CD4-positive, alpha-beta T cell treated with Interleukin-12 subunit alpha and Interleukin-12 subunit beta, for 1 hour (primary cell): ENCODE measurements at regions not wholly inside any gene's neighbourhood (a gene's known extent, or its start where the extent isn't known, plus 50 kb on each side); places are given as distances from the start of the nearest gene placed in this dataset.

ENCODE experiments used
- DNase-seq: peaks from one replicate; pipeline ENCODE4 v3.0.0-alpha.2; 2020

- DNase-seq = no peak
Observed at GRCh38 chr11:37560346-37560745, 962.3 kb upstream of the RAG2 start.

GRCh38 chr11:37558619-37559210 lies 960.7 kb upstream of the RAG2 start:
- DNase-seq = no peak

DNA sequence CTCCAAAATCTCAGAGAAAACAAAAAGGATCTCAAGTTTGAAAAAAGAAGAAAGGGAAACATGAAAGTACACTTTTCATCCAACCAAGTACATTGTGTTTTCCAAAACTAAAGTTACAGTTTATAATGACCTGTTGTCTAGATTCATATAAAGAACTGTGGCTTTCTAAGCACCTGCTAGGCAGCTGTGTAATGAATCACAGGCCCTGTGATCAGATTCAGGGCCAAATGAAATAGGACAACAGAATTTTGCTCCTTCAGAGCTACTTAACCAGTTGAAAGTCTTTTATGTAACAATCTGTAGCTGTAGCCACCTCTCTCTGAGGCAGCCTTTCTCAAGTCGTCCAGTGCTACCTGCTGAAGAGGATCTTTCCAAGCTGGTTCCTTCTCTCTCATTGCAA lies 960.0 kb upstream of the RAG2 start:
- DNase-seq = no peak

DNA sequence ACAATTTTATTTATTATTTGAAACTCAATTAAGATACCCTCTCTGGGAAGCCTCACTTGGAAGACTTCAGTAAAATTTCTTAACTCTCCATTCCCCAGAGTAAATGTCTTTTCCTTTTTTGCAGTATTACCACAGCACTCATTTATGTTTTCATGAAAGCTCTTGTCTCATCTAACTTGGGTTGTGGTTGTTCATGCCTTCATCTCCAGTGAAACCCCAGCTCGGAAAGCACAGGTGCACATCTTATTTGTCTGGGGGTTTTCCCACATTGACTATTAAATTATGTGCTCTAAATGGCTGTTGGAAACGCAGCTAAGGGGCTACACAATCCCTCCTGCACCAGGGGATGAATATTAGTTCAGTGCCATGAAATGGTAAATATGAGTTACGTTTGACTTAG lies 954.2 kb upstream of the RAG2 start:
- DNase-seq = no peak

- DNase-seq = no peak
Observed at GRCh38 chr11:37544491-37544890, 946.5 kb upstream of the RAG2 start.

GRCh38 chr11:37533830-37534229 lies 935.8 kb upstream of the RAG2 start:
- DNase-seq = no peak

DNA sequence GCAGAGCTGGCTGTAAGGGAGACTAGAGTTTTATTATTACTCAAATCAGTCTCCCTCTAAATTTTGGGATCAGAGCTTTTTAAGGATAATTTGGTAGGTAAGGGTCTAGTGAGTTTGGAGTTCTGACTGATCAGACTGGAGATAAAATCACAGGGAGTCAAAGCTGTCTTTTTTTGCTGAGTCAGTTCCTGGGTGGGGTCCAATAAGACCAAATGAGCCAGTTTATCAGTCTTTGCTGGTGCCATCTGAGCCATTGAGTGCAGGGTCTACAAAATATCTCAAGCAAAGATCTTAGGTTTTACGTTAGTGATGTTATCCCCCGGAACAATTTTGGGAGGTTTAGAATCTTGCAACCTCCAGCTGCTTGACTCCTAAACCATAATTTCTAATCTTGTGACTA lies 935.1 kb upstream of the RAG2 start:
- no peak for DNase-seq

DNA sequence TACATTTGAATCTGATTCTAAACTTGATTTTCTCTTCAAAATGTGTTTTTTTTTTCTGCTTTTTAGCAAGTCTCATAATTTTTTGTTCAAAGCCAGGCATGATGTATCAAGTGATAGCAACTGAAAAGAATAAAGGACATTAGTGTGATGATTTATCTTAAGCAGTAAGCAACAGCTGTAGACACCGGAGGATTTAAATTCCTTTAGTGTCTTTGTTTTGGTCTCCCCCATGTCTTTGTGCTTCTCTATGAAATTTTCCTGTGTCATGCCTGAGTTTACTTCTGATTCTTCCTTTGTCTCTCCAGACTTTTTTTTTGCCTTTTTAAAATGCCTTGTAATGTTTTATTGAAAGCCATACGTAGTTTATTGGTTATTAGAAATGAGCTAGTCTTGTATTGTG lies 934.2 kb upstream of the RAG2 start:
- no peak for DNase-seq

- no peak for DNase-seq
Observed at GRCh38 chr11:37527545-37527944, 929.5 kb upstream of the RAG2 start.

DNA sequence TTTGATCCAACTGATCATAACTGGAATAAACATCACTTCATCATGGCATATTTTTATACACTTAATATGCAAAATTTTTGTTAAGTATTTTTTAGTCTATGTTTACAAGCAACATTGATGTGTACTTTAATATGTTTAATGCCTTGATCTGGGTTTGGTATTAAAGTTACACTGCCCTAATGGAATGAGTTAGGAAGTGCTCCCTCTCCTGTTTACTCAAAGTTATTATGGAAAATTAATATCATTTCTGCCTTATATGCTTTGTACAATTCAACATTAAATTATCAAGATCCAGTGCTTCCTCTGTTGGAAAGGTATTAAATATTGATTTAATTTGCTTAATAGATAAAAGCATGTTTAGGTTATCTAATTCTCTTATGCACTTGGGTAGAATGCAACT lies 927.3 kb upstream of the RAG2 start:
- DNase-seq = no peak

DNA sequence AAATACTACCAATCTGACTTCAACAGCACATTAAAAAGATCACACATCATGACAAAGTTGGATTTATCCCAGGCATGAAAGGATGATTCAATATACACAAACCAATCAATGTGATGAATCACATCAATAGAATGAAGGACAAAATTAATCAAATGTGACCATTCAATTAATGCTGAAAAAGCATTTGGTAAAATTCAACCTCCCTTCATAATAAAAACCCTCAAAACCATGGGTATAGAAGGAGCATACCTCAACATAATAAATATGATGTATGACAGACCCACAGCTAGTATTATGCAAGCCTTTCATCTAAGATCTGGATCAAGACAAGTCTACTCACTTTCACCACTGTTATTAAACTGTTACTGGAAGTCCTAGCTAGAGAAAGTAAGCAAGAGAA lies 921.7 kb upstream of the RAG2 start:
- DNase-seq = no peak

DNA sequence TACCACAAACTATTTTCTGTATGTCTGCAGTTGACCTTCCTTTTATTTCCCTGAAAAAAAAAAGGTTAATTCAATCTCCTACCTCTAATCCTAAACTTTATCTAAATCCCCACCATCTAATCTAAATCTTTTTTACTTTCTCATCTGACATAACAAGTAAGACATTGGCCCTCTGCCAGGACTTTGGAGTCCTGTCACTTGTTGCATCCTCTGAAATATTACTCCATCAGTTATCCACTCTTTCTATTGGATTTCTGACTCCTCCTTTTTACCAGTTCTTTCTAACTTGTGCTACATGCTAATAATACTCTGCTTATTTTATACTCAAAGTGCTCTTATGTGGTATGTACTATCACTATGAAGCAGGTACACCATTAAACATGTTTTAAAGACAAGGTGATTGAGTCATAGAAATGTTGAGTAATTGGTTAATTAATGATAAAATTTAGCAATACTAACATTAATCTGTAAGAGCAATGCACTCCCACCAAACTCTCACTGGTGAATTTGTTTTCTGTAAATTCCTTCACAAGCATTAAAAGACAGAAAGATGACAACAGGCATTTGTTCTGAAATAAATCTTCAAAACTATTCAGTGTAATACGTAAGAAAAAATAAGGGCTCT lies 914.2 kb upstream of the RAG2 start:
- no peak for DNase-seq

GRCh38 chr11:37511425-37511933 lies 913.4 kb upstream of the RAG2 start:
- no peak for DNase-seq

DNA sequence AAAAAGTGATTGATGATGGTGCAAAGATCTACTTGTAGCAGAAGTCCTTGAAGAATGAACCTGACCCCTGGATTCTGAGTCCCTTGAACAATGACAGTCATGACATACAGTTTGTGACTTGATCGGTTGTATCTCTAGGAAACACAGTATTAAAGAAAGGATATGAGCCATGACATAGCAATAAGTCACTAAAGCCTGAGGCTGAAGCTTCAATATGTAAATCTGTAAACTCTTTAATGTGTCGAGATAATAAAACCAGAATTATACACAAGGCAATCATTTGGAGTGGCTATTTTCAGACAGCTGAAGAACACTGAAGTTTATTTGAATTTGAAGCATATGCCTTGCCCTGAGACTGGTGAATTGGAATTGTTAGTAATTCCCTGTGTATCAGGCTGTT lies 911.5 kb upstream of the RAG2 start:
- no peak for DNase-seq

- no peak for DNase-seq
Observed at GRCh38 chr11:37506531-37506930, 908.5 kb upstream of the RAG2 start.

- no peak for DNase-seq
Observed at GRCh38 chr11:37505406-37505805, 907.4 kb upstream of the RAG2 start.

- DNase-seq = no peak
Observed at GRCh38 chr11:37504921-37505320, 906.9 kb upstream of the RAG2 start.

GRCh38 chr11:37504060-37504611 lies 906.1 kb upstream of the RAG2 start:
- no peak for DNase-seq

GRCh38 chr11:37503411-37504059 lies 905.5 kb upstream of the RAG2 start:
- DNase-seq = no peak

DNA sequence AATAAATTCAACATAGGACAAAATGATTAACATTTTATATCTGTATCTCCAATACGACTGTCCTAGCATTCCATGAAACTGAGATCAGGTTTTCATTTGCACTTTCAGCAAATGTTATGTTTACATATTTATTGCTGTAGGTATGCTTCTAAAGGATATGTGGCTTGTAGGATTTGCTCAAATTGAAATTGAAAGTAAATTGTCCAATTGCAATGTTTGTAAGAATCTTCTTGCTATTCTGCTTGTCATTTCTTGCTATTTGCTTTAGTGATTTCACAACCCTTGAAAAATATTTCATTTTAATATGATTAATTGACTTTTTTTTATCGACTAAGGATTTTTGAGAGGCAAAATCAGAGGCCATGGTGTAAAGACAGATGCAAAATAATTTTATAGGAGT lies 904.2 kb upstream of the RAG2 start:
- no peak for DNase-seq

DNA sequence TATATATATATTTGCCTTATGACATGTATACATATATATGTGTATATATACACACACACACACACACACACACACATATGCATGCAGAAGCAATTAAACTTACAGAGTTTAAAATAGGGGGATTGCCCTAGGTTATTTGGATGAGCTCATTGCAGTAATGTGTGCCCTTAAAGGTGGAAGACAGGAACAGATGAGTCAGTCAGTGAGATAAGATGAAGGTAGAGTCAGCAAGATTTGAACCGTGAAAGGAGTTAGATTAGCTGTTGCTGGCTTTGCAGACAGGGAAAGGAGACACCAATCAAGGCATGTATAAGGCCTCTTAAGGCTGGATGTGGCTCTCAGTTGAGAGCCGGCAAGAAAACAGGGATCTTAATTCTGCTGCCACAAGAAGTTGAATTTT lies 902.4 kb upstream of the RAG2 start:
- DNase-seq = no peak

GRCh38 chr11:37497326-37497725 lies 899.3 kb upstream of the RAG2 start:
- DNase-seq = no peak

- DNase-seq = no peak
Observed at GRCh38 chr11:37496201-37496600, 898.2 kb upstream of the RAG2 start.

DNA sequence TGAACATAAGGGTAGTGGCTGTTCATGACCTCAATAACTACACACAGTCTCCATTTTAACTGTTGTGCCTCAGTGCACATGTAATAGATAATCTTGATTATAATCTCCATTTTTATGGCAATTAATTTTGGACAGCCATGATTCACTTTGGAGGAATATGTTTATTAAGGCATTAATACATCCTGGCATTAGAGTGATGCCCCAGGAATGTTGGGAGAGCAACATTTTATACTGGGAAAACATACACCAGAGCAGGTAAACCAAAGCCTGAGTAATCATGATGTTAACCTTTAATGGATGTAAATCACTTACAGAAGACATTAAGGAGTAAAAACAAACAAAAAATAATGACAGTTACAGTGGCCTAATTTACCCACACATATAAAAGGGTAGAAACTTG lies 886.3 kb upstream of the RAG2 start:
- no peak for DNase-seq
